Adrenal gland (tissue), 9 donors: ENCODE measurements at regions not wholly inside any gene's neighbourhood (a gene's known extent, or its start where the extent isn't known, plus 50 kb on each side); places are given as distances from the start of the nearest gene placed in this dataset.

ENCODE experiments used
- DNase-seq, 7 donors: peaks; one replicate each; pipeline ENCODE4 v3.0.0-alpha.2; 2019 to 2020
- H3K27ac ChIP-seq, 5 donors: fragments of 200-600 bp; sonication (generic) in 4 of 5; 1 replicate in 3 of 5; 2 replicates in 2 of 5; pipeline versions ENCODE4 v1.5.1 to v1.8.0; 2016 to 2020; ENCODE audit warnings: mild to moderate bottlenecking in 1 of 5
- H3K27me3 ChIP-seq: fragments of 200-600 bp; 2 replicates; pipeline ENCODE4 v1.8.0; 2021
- H3K36me3 ChIP-seq, 2 donors: fragments of 200-600 bp; replicated peaks in 1 of 2; 1 replicate in 1 of 2; 2 replicates in 1 of 2; pipeline versions ENCODE4 v1.5.1 to v1.8.0; 2018 to 2022
- H3K4me1 ChIP-seq, 2 donors: fragments of 200-600 bp; replicated peaks in 1 of 2; 1 replicate in 1 of 2; 2 replicates in 1 of 2; pipeline versions ENCODE4 v1.5.1 to v1.8.0; 2018 to 2021
- H3K4me3 ChIP-seq, 4 donors: fragments of 200-600 bp; sonication (generic) in 3 of 4; one replicate each; pipeline ENCODE4 v1.5.1; 2016 to 2018
- H3K9me3 ChIP-seq, 3 donors: fragments of 200-600 bp; sonication (generic) in 1 of 3; replicated peaks in 1 of 3; 1 replicate in 2 of 3; 2 replicates in 1 of 3; pipeline versions ENCODE4 v1.5.1 to v1.8.0; 2016 to 2021
- POLR2A ChIP-seq, 2 donors: fragments of 450-650 bp; IDR thresholded peaks; one replicate each; pipeline ENCODE4 v1.6.1; 2017; ENCODE audit warnings: antibody characterized with exemption in 2 of 2, mild to moderate bottlenecking in 2 of 2, moderate library complexity in 1 of 2
- whole genome bisulfite sequencing, 4 donors: extraction: QIAGEN DNeasy Blood & Tissue Kit in 2 of 4; methylation state at CpG; one replicate each; pipeline versions ENCODE4 v1.1.5 to v1.1.7; 2013 to 2017; 5-methylcytosine and 5-hydroxymethylcytosine counted together
- intact Hi-C, 2 donors: fragments of 100-400 bp; cut with DNase I; formaldehyde crosslinking; loops; one replicate each; pipeline versions ENCODE4 v1.14.1 to v1.15.0; 2022 to 2023
- TF ChIP-seq, protein P1 (sequence below), 6 experiments: fragments of 450-650 bp in 4 of 6; fragments of 200-600 bp in 2 of 6; sonication (generic) in 1 of 6; IDR thresholded peaks; 1 replicate in 5 of 6; 2 replicates in 1 of 6; pipeline versions ENCODE4 v1.5.1 to v1.8.0; 2016 to 2021; ENCODE audit warnings: antibody characterized with exemption in 6 of 6, mild to moderate bottlenecking in 2 of 6, moderate library complexity in 1 of 6
- donor health status: healthy with polysubstance abuse.
- donor health status: Bipolar disorder and iron deficiency.
- donor health status: DM: yes; HTN: yes; CAD: no.
- donor health status: DM: no; HTN: no; CAD: no.
- donor health status: DM: no; HTN: no; CAD: no.

DNA sequence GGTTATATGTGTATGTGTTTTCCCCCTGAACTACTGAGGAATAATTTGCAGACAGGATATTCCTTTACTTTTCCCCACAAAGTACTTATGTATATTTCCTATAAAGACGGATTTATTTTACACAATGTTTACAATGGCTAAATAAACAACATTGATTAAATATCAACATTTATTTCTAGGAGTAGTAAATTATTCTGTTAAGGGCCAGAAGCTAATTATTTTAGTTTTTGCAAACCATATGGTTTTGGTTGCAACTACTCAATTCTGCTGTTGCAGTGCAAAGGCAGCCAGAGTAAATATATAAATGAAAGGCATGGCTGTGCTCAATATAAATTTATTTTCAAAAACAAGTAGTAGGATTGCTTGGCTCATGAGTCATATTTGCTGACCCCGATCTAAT lies 907.1 kb upstream of the MBL2 start:
- no peak for DNase-seq
- 23 to 49% (median 32%) methylated on average over 2 of the region's 2 CpGs for WGBS, 4 donors
- TF ChIP-seq POLR2A (IDR thresholded peaks at IDR 0.05): no peak
- TF ChIP-seq, protein P1, sequence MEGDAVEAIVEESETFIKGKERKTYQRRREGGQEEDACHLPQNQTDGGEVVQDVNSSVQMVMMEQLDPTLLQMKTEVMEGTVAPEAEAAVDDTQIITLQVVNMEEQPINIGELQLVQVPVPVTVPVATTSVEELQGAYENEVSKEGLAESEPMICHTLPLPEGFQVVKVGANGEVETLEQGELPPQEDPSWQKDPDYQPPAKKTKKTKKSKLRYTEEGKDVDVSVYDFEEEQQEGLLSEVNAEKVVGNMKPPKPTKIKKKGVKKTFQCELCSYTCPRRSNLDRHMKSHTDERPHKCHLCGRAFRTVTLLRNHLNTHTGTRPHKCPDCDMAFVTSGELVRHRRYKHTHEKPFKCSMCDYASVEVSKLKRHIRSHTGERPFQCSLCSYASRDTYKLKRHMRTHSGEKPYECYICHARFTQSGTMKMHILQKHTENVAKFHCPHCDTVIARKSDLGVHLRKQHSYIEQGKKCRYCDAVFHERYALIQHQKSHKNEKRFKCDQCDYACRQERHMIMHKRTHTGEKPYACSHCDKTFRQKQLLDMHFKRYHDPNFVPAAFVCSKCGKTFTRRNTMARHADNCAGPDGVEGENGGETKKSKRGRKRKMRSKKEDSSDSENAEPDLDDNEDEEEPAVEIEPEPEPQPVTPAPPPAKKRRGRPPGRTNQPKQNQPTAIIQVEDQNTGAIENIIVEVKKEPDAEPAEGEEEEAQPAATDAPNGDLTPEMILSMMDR (IDR thresholded peaks at IDR 0.05): no peak
- no peaks in the 10 kb centered on the region for H3K4me1 ChIP-seq
- intact Hi-C loops: no loop called here
- no peaks in the 10 kb centered on the region for H3K27me3 ChIP-seq
- H3K27ac ChIP-seq: no peak overlapping the region
- H3K9me3 ChIP-seq: no peaks in the 10 kb centered on the region
- no peak overlapping the region for H3K4me3 ChIP-seq
- no peaks in the 10 kb centered on the region for H3K36me3 ChIP-seq

DNA sequence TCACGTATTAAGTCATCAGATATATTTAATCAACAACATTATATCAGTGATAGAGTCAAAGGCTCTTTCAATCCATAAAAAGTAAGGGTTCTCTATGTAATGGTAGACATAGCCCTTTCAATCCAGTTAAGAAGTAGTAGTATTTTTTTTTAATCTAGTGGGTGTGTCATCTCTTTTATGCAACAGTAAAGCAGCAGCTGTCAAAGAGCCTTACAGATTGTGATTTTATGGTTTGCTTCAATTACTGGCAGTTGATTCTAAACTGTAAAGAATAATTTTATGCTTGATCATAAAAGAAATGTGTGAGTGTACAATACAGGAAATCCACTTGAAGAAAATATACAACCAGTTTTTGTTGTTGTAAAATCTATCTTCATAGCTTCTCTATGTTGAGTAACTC lies 902.6 kb upstream of the MBL2 start:
- H3K9me3 ChIP-seq: no peaks in the 10 kb centered on the region
- no peak overlapping the region for H3K27ac ChIP-seq
- H3K4me1 ChIP-seq: no peaks in the 10 kb centered on the region
- DNase-seq: no peak
- TF ChIP-seq, protein P1 (IDR thresholded peaks at IDR 0.05): no peak
- no peak for TF ChIP-seq POLR2A (IDR thresholded peaks at IDR 0.05)
- H3K4me3 ChIP-seq: no peak overlapping the region
- WGBS, 4 donors: 0 to 79% (median 39%) methylated on average over 1 of the region's 1 CpG
- H3K27me3 ChIP-seq: no peaks in the 10 kb centered on the region
- intact Hi-C loops: no loop called here
- no peaks in the 10 kb centered on the region for H3K36me3 ChIP-seq

DNA sequence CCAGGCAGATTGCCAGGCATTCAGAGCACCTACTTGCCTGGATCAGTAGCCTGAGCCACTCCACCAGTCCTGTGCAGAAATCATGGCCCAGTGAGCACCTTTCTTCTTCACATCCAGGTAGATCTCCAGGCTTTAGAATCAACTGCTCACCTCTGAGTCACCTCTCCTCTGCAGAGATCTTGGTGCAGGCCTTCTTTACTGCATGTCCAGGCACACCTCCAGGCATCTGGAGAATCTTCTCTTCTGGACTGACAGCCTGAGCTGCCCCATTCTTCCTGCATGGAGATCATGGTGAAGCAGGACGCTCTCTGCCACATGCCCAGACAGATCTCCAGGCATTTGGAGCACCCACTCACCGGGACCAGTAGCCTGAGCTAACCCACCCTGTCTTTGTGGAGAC lies 894.5 kb upstream of the MBL2 start:
- intact Hi-C loops: no loop called here
- H3K36me3 ChIP-seq: no peaks in the 10 kb centered on the region
- H3K4me3 ChIP-seq: no peak overlapping the region
- no peak overlapping the region for H3K27ac ChIP-seq
- no peaks in the 10 kb centered on the region for H3K27me3 ChIP-seq
- 84 to 100% (median 96%) methylated on average over 2 of the region's 2 CpGs; no CpG with 5 or more reads in 1 of the 4 donors for WGBS, 4 donors
- TF ChIP-seq, protein P1 (IDR thresholded peaks at IDR 0.05): no peak
- no peak for TF ChIP-seq POLR2A (IDR thresholded peaks at IDR 0.05)
- peaks cover 0 to 5% of the 10 kb centered on the region in 2 donors for H3K4me1 ChIP-seq
- H3K9me3 ChIP-seq: no peaks in the 10 kb centered on the region
- DNase-seq: no peak

DNA sequence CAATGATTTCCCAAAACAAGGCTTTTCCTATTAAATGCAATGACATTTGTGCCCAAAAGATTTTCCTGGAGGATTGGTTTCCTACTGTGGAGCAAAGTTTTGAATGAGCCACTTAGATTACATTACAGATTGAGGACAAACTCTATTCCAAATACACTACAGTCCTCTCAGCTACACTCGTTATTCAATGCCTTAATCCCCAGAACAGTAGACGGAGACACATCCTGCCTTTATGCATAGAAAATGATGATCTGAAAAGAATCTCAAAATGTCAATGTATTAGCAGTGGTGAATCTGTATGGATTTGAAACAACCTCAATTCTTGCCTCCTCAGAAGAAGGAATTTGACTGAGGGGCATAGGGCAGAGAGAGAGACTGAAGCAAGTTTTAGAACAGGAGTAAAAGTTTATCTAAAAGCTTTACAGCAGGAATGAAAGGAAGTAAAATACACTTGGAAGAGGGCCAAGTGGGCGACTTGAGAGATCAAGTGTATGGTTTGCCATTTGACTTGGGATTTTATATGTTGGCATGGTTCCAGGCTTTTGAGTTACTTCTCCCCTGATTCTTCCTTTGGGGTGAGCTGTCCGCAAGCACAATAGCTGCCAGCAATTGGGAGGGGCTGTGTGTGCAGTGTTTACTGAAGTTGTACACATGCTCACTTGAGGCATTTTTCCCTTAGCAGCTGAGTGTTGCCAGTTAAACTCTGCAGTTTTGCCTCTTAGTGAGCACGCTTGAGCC lies 891.9 kb upstream of the MBL2 start:
- H3K4me3 ChIP-seq: no peak overlapping the region
- H3K36me3 ChIP-seq: no peaks in the 10 kb centered on the region
- H3K27me3 ChIP-seq: no peaks in the 10 kb centered on the region
- peaks cover 0 to 5% of the 10 kb centered on the region in 2 donors for H3K4me1 ChIP-seq
- peak in 2 of 7 donors; percentile 7 to 18 for DNase-seq
- H3K27ac ChIP-seq: no peak overlapping the region
- TF ChIP-seq POLR2A (IDR thresholded peaks at IDR 0.05): no peak
- TF ChIP-seq, protein P1 (IDR thresholded peaks at IDR 0.05): no peak
- intact Hi-C loops: no loop called here
- no peaks in the 10 kb centered on the region for H3K9me3 ChIP-seq
- WGBS, 4 donors: 25 to 32% (median 28%) methylated on average over 5 of the region's 5 CpGs
